ENCODE measurements at regions not wholly inside any gene's neighbourhood (a gene's known extent, or its start where the extent isn't known, plus 50 kb on each side); places are given as distances from the start of the nearest gene placed in this dataset.

GRCh38 chr11:19336331-19336730, 95.6 kb upstream of the E2F8 start:
- DNase-seq (ENCODE audit: low read depth in 2 of 2): no peak

DNA sequence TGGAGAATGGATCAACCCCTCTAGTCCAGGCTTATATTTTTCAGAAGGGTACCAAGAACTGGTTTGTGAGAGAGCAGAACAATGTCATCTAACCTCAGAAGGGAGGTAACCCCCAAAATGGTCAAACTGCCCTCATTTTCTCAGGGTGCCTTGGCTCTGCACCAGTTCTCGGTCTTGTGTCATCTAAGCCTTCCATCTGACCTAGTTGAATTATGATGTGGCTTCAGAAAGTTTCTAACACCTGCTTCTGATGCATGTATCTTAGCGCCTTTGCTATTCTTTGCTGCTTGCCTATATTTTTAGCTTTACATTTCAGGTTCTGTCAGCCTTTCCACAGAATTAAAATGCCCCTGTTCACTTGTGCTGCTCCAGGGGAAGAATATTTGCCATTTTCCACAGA, 91.7 kb upstream of the E2F8 start:
- DNase-seq (ENCODE audit: low read depth in 2 of 2): no peak

- no peak for DNase-seq (ENCODE audit: low read depth in 2 of 2)
Observed at GRCh38 chr11:19330416-19330815, 89.7 kb upstream of the E2F8 start.

GRCh38 chr11:19329970-19330369, 89.2 kb upstream of the E2F8 start:
- DNase-seq (ENCODE audit: low read depth in 2 of 2): no peak

- no peak for DNase-seq (ENCODE audit: low read depth in 2 of 2)
Observed at GRCh38 chr11:19328586-19329311, 88.0 kb upstream of the E2F8 start.

DNA sequence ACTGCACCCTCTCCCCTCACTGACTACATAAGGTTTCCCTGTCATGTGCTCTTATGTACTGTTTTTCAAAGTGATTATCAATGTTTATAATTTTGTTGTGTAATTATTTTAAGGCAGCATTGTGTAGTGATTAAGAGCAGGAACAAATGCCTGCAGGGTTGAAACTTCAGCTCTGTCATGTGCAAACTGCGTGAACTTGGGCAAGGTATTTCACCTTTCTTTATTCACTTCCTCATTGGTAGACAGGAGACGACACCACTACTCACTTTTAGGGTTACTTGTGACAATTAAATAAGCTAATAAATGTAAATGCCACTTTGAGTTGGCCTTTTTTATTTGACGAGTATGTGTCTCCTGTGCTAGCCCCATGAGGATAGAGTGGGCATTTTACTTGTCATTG, 86.5 kb upstream of the E2F8 start:
- DNase-seq (ENCODE audit: low read depth in 2 of 2): no peak

DNA sequence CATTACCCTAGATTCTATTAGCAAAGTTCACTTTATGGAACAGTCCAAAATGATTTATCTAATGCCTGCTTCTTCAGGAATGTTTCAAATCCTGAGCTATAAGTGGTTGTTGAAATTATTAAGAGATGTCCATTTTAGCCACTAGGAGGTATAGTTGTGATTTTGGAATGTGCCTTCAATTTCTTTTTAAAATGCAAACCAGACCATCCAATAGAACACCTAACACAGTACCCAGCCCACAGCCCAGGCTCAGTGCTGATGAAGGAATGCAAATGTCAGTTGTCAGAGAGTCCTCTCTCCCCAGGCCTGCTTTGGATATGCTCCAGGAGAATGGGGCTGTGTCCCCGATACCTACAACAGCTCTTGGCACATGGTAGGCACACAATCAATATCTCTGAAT, 85.8 kb upstream of the E2F8 start:
- DNase-seq (ENCODE audit: low read depth in 2 of 2): no peak

- DNase-seq (ENCODE audit: low read depth in 2 of 2): no peak
Observed at GRCh38 chr11:19323502-19323901, 82.8 kb upstream of the E2F8 start.

GRCh38 chr11:19321351-19321750, 80.6 kb upstream of the E2F8 start:
- no peak for DNase-seq (ENCODE audit: low read depth in 2 of 2)

DNA sequence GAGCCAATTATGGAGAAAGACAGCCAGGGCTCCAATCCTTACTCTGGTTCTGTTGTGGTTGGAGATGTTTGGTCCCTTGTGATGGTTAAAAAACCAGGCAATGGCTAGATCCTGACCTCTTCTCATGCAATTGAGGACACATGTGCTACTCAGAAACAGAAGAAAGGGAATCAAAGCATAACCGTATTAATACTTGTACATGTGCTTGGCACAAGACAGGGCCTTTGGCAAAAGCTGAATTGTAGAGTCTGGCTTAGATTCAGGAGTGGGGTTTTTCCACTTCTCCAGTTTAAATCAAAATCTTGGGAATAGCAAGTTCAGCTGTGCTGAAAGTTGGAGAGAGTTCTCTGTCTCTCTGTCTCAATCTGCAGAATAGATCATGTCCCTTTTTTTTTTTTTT, 80.1 kb upstream of the E2F8 start:
- no peak for DNase-seq (ENCODE audit: low read depth in 2 of 2)

DNA sequence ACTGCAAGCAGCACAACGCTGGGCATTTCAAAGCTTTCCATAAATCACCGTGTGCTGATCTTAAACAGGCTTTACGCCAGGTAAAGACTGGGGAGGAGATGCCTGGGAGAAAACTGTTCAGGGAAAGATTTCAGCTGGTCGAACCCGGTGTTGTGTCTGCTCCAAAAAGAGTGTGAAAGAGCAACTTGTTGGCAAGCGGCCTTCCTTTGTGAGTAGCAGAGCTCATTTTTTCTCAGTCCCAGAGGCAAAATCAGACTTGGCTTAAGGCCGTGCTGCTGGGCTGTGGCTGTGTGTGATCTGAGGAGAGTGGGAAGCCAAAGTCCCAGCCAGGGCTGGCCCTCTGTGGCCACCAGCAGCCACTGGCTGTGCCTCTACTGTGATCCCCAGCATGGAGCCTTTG, 75.7 kb upstream of the E2F8 start:
- DNase-seq (ENCODE audit: low read depth in 2 of 2): no peak

GRCh38 chr11:19315511-19315910, 74.8 kb upstream of the E2F8 start:
- no peak for DNase-seq (ENCODE audit: low read depth in 2 of 2)

- no peak for DNase-seq (ENCODE audit: low read depth in 2 of 2)
Observed at GRCh38 chr11:19313140-19313539, 72.4 kb upstream of the E2F8 start.

DNA sequence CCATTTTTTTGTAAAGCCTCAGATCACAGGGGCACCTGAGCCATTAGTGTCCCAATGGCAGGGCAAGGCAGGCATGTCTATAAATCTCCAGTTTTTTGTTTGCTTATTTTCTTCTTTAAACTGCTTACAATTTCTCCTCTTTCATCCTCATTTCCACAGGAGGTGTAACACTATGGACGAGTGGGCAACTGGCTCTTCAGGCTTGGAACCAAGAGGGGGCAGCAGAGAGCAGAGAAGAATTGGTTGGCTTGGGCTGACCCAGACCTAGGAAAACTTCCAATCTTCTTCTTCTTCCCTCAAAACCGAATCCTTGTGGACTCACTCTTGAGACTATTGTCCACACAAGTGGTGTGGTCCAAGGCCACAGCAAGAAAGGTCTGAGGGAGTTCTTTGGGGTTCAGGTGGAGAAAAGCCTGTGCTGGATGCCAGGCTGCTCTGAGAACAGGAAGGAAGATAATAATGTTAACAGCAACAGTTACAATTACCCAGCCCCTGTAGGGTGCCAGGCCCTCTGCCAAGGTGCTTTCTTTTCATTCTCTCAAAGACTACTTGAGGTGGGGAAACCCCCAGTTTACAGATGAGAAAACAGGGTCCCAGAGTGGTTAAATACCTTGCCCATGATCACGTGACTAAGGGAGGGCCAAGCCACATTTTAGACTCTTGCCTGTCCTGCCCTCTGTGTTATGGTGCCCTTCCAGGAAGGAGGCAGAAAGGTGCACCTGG, 70.7 kb upstream of the E2F8 start:
- DNase-seq (ENCODE audit: low read depth in 2 of 2): no peak

- DNase-seq (ENCODE audit: low read depth in 2 of 2): no peak
Observed at GRCh38 chr11:19307498-19307897, 66.8 kb upstream of the E2F8 start.

- no peak for DNase-seq (ENCODE audit: low read depth in 2 of 2)
Observed at GRCh38 chr11:19306179-19306944, 65.6 kb upstream of the E2F8 start.

GRCh38 chr11:19301361-19301760, 60.6 kb upstream of the E2F8 start:
- no peak for DNase-seq (ENCODE audit: low read depth in 2 of 2)

DNA sequence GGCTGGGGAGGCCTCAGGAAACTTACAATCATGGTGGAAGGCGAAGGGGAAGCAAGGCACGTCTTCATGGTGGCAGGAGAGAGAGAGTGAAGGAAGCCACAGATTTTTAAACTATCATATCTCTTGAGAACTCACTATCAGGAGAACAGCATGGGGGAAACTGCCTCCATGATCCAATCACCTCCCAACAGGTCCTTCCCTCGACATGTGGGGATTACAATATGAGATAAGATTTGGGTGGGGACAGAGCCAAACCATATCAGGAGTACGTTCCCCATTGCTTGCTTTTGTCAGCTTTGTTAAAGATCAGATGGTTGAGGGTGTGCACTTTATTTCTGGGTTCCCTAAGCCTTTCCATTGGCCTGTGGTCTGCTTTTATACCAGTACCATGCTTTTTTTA, 53.7 kb upstream of the E2F8 start:
- no peak for DNase-seq (ENCODE audit: low read depth in 2 of 2)

DNA sequence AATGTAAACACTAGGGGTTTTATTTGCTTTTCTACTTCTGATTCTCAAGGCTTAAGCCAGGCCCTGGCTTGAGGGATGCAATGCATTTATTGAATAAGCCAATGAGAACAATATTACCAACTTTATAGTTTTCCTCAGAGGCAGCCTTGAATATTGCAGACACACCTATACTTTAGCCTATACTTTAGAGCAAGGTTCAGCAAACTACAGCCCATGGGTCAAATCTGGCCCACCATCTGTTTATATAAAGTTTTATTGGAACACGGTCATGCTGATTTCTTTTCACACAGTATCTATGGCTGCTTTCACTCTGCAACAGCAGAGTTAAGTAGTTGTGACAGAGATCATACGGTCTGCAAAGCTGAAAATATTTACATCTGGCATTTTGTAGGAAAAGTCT, 50.3 kb upstream of the E2F8 start:
- no peak for DNase-seq (ENCODE audit: low read depth in 2 of 2)

All from activated CD8-positive, alpha-beta memory T cell treated with anti-CD3 and anti-CD28 coated beads for 4 hours (primary cell).